SK-N-DZ (cell line): ENCODE measurements at regions not wholly inside any gene's neighbourhood (a gene's known extent, or its start where the extent isn't known, plus 50 kb on each side); places are given as distances from the start of the nearest gene placed in this dataset.
A peak's percentile ranks its signal among the peaks of the same experiment; 100 is the strongest.

Source experiments
- DNase-seq: peaks from one replicate; pipeline ENCODE4 v3.0.0-alpha.2; 2015; ENCODE audit warnings: low spot score

GRCh38 chr5:105453216-105453807, 1890.7 kb upstream of the NUDT12 start:
- no peak for DNase-seq

GRCh38 chr5:105448271-105448670, 1885.7 kb upstream of the NUDT12 start:
- peak; percentile 93 for DNase-seq

- no peak for DNase-seq
Measured at GRCh38 chr5:105430516-105430915, 1867.9 kb upstream of the NUDT12 start.

GRCh38 chr5:105428451-105429380, 1866.1 kb upstream of the NUDT12 start:
- DNase-seq: no peak

- DNase-seq: no peak
Measured at GRCh38 chr5:105414067-105414466, 1851.5 kb upstream of the NUDT12 start.

- no peak for DNase-seq
Measured at GRCh38 chr5:105413406-105413990, 1850.9 kb upstream of the NUDT12 start.

- DNase-seq: no peak
Measured at GRCh38 chr5:105409695-105410094, 1847.1 kb upstream of the NUDT12 start.

- no peak for DNase-seq
Measured at GRCh38 chr5:105407200-105407599, 1844.6 kb upstream of the NUDT12 start.

GRCh38 chr5:105397749-105398148, 1835.2 kb upstream of the NUDT12 start:
- DNase-seq: no peak

GRCh38 chr5:105392710-105393149, 1830.1 kb upstream of the NUDT12 start:
- no peak for DNase-seq

GRCh38 chr5:105392122-105392709, 1829.6 kb upstream of the NUDT12 start:
- no peak for DNase-seq

- no peak for DNase-seq
Measured at GRCh38 chr5:105380126-105380525, 1817.5 kb upstream of the NUDT12 start.

GRCh38 chr5:105371169-105371568, 1808.6 kb upstream of the NUDT12 start:
- no peak for DNase-seq

GRCh38 chr5:105350486-105351140, 1788.0 kb upstream of the NUDT12 start:
- DNase-seq: no peak

- no peak for DNase-seq
Measured at GRCh38 chr5:105331558-105331957, 1769.0 kb upstream of the NUDT12 start.

GRCh38 chr5:105330185-105330584, 1767.6 kb upstream of the NUDT12 start:
- DNase-seq: no peak

- DNase-seq: no peak
Measured at GRCh38 chr5:105304859-105305258, 1742.3 kb upstream of the NUDT12 start.

- no peak for DNase-seq
Measured at GRCh38 chr5:105288946-105289345, 1726.4 kb upstream of the NUDT12 start.

- DNase-seq: no peak
Measured at GRCh38 chr5:105283134-105283533, 1720.5 kb upstream of the NUDT12 start.

- DNase-seq: no peak
Measured at GRCh38 chr5:105274079-105274478, 1711.5 kb upstream of the NUDT12 start.

GRCh38 chr5:105263515-105263914, 1700.9 kb upstream of the NUDT12 start:
- DNase-seq: no peak
